GM21367 (cell line): ENCODE measurements at regions not wholly inside any gene's neighbourhood (a gene's known extent, or its start where the extent isn't known, plus 50 kb on each side); places are given as distances from the start of the nearest gene placed in this dataset.

Experiments
- ATAC-seq: cut with Tn5 transposase; IDR thresholded peaks from one replicate; pipeline ENCODE4 v1.9.1; 2021; ENCODE audit not compliant: unreplicated experiment

DNA sequence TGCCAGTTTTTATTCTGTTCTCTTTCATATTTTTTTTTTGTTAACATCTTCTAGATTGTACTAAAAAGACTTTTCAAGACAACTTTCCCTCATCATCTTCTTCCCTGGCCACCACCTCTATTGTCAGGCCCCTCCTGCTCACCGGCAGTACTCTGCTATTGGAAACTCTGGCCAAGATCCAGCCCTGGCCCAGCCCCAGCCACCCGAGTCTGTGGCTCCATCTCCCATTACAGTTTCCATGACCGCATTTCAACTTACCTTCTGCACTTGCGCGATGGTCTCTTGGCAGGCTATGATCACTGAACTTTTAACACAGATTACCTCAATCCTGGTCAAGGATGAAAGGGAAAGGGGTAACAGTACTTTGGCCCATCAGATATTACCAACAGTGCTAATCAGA, 137.7 kb upstream of the POM121L12 start:
- no peak for ATAC-seq

DNA sequence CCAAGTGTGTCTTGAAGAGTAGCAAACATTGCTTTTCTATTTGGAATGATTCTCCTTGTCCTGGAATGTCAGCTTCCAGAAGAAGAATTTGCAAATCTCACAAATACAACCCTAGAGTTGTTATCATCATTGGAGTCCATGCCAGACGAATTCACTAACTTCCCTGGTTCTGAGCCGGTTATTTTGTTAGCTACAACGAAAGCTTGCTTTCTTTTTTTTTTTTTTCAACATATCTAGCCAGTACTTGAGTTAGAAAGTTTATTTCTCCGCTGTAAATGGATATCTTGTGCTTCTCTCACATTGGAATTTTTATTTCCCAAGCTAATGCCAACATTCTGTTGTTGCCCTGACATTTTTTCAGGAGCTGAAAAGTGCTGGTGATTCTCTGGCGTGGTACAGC, 138.1 kb upstream of the POM121L12 start:
- no peak for ATAC-seq

DNA sequence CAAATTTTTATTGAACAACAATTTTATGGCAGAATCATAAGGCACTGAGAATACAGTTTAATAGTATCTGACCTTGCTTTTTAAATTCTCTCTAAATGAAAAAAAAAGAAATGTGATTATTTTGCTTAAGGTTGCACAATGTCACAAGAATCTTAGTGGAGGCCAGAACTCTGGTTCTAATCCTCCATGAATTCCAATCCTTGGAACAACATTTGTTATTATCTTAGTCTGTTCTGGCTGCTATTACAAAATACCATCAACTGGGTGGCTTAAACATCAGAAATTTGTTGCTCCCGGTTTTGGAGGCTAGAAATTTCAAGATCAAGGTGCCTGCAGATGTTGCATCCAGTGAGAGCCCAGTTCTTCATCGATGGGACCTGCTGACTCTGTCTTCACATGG, 158.2 kb upstream of the POM121L12 start:
- ATAC-seq = no peak

DNA sequence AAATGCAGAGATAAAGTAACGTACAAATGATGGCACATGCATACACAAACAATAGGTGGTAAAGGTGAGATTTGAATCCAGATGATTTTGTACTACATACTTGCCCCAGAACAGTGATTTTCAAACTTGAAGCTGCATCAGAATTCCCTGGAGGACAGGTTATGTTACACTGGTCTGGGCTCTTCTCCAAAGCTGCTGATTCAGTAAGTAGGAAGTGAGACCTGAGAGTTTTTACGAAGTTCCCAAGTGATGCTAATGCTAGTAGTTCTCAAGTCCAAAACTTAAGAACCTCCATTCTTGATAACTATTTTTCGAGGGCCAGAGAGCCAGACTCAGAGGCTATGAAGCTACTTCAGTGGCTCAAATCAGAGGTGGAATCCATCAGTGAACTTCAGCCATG, 159.0 kb upstream of the POM121L12 start:
- ATAC-seq = no peak

DNA sequence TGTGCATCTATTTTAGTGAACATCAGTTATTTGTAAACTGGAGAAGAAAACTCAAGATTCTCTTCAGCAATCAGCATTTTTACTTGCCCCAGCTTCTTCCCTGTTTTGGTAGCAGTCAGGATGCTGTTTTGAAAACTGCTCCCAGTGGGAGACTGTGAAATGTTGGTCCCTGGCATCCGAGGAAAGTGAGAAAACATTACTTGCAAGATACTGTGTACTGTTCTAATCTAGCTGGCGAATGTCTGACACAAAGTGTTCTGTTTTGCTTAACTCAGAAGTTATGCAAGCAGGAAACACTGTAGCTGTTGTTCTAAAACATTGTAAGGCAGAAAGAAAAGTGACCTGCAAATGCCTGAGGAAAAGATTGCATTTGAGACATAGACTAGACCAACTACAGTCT, 171.8 kb upstream of the POM121L12 start:
- no peak for ATAC-seq

DNA sequence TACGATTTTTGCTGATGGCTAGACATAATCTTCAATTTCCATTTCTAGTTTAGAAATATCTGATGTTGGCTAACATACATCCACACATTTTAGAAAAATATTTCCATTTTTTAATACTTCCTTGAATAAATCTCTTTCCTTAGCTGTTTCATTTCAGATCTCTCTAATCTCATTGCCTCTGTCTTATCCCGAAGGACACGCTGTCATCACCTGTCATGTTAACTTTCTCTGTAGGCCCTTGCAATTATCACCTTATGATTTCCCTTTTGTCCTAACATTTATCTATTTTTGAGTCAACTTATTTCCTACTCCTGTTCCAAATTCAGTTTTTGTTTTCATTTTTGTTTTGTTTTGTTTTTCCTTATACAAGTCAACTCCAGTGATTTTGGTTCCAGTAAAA, 173.1 kb upstream of the POM121L12 start:
- no peak for ATAC-seq

DNA sequence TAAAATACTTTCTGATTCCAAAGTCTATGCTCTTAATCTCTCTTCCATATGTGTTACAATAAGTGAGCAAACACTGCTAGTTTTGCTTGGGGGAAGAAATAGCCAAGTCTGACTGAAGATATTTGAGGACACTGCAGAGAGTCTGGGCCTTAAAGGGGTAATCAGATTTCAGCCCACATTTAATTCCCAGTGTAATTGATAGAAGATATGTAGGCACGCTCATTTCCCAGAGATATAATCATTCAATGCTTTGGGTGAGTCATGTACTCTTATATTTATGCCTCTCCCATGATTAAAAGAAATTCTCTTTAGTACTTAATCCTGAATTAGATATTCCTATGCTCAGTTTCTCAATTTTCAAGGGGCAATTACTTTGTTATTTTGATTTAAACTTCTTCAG, 178.1 kb upstream of the POM121L12 start:
- no peak for ATAC-seq

DNA sequence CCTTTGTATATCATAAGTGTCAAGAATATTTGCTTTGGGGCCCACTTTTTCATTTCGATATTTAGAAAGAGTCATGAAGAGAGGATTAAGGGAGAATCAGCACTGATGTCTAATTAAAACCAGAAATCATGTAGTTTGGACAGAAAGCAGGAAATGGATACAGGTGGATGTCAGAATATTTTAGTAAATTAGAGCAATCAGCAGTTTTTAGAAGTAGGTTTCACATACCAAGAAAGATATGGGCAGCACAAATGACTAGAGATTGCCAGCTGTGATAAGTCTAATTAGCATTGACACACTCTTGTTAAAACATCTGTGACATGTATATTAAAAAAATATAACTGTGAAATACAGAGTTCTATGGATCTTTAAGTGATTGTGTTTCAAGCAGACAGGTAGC, 180.8 kb upstream of the POM121L12 start:
- ATAC-seq = no peak

DNA sequence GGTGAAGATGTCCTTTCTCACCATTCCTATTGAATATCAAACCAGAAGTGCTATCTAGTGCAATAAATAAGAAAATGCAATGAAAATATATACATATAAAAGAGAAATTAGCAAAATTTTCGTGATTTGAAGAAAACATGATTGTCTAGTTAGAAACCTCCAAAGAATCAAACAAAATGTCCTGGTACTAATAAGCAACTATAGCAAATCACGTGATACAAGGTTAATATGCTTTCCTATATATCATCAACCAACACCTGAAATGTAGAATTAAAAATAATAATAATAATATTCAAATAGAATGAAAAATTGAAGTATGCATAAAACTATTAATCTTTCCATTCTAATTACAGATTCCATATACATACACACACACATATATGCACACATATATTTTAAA, 183.9 kb upstream of the POM121L12 start:
- no peak for ATAC-seq

DNA sequence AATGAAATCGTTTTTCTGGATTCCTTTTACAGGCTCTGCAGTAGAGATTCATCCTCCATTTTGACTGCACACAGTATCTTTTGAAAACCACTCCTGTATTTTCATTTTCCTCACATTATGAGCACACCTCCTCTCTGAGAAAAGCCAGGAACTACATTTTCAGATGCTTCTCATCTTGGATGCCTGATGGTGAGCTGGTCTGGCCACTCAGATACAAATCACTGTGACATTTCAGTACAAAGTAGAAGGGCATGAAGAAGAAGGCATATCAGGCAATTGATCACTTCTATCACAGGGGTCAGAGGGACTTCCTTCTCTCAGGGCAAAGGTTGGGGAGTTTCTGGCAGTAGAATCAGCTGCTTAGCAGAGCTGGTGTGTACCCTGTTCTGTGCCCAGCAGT, 192.0 kb upstream of the POM121L12 start:
- ATAC-seq = no peak

DNA sequence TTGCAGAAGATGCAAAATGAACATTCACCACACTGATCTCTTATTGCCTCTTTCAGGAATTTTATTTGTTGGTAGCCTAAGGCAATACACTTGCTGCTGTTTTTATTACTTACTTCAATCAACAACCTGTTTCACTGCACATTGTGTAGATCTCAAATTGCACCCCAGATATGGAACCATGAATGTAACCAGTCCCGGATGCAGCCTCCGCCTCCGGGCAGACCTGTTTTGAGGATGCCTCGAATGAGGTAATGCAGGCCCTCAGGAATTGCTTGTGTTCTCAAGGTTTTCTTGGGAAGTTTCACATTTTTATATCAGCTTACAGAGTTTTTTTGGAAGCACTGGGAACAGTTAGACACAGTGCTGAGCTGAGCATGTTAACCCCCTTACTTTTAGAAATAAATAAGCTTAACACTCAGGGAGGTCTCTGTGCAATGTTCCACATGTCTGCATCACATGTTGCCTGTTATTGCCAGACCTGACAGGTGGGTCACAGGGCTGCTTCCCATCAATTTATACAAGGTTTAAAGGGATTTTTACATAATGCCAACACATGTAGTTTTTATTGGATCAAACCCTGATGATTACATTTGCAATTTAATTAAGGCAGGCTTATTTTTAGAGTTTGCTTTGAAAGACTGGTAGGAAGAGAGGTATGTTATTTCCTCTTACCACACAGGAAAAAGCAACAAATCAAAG, 193.1 kb upstream of the POM121L12 start:
- ATAC-seq = no peak

DNA sequence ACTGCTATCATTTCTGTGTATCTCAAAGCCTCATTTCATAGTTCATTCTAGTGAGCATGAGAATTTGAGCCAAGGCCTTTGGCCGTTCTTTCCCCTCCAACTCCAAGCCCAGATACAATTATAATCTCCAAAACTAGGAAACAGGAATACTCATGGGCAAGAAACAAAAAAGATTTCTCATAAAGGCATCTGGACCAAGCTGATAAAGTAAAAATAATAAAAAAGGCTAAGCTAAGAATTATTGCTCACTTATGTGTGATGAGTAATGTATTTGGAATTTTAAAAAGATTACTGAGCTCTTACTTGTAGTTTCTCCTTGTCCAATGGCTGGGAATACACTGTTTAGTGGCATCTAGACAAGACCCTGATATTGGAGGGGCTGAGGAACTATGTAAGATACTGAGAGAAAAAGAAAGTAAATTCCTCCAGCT, 196.4 kb upstream of the POM121L12 start:
- ATAC-seq = no peak

DNA sequence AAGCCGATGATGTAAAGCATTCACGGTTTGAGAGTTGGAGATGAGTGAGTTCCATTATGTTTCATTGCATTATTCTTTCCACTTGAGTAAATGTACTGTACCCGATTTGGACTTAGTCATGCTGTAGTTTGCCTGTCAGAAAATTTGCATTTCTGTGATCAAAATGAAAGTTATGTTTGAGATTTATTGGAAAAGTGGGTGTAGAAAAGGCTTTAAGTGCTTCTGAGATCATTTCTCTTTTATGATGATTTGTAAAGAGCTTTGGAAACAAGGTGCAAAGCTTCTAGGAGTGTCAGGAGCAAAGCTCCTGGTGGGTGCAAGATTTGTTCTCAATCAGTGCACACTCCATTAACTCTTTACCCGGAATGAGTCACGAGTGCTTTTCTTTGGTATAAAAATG, 204.1 kb upstream of the POM121L12 start:
- ATAC-seq = no peak

DNA sequence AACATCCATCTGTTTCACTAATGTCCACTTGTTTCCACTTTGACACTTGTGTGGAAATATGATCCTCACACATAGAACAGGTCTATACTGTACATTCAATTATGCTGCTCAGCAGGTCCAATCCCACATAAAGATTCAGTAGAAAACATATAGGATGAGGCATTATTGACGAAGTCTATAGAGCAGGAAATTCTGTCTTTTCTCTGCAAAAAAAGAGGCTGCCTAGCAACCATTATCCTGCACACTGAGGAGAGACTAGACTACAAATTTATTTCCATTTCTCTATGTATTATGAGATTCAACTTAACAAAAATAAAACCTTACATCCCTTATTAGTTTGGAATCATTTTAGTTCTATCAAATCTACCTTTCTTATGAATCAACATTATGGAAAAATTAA, 204.6 kb upstream of the POM121L12 start:
- ATAC-seq = no peak

DNA sequence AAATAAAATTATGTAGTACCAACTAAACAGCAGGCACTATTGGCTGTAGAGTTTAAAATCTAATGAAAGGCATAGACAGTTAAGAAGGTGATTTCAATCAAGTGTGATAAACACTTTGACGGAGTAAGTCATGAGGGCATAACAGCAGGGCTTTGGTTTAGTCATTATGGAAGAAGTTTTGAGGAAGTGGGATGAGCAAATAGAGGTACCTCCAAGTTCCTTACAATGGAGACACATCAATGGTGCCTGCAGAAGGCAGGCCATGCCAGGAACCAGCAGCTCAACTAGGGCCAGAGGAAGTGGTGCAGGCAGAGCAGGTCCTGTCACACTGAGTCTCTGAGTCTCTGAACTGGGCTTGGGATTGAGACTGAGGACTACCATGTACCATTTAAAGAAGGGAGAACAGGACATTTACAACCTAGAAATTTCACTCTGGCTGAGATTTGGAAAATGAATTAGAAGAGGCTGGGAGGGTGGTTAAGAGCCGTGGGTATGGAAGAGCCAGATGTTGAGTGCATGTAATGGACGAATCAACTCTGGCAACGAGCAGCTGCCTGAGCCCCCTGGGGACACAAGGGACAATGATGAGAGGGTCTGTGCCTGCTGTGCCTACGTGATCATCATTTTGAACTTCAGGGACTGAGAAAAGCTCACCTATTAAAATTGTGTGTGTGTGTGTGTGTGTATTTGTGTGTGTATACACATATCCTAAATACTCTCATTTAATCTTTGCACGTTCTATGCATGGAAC, 208.7 kb upstream of the POM121L12 start:
- no peak for ATAC-seq

DNA sequence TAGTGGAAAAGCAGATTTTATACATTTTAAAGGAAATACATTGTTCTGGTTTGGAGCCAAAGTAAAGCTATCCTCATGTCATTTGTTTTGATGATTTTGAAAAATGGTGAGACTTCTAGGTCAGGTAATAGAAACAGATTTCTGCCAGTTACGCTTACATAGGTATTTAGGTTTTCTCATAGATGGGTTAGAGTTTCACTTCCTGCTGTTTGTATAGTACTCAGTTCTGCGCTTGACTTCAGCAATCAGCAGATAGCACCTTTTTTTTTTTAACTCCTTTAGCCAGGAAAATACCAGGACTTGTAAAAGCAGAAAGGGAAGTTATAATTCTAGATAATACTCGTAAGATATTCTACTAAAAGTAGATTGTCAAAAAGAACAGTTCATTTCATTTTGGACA, 209.8 kb upstream of the POM121L12 start:
- no peak for ATAC-seq

DNA sequence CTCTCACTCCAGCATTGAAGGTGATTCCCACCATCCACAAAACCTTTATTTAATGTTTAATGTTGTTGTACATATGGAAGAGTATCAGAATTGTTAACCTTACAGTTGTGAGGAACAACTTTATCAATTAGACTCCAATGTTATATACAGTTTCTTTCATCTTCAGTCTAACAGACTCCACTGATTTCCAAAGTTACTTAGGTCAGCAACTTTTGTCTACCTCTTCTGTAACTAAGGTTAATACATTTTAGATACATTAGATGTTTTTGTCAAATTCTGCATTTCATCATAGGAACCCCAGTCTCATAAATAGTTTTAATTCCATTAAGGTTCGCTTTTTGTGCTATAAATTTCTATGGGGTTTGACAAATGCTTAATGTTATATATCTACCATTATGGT, 223.9 kb upstream of the POM121L12 start:
- no peak for ATAC-seq

DNA sequence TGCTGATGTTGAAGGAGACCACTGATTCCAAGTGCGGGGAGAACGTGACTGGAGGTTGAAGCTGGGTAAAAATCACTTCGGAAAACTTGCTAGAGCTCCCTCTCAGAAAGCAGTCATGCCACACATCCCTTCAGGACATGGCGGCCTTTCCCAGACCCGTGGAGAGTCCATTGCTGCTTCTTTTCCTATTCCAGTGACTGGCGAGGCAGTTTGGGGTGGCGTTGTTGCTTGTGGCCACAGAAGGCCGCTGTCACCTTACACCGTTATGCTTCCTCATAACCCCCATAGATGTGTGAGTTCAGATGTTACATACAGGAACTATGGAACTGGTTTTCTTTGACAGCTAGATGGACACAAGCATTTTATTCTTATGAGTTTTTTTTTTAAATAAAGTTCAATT, 235.6 kb upstream of the POM121L12 start:
- ATAC-seq = no peak

DNA sequence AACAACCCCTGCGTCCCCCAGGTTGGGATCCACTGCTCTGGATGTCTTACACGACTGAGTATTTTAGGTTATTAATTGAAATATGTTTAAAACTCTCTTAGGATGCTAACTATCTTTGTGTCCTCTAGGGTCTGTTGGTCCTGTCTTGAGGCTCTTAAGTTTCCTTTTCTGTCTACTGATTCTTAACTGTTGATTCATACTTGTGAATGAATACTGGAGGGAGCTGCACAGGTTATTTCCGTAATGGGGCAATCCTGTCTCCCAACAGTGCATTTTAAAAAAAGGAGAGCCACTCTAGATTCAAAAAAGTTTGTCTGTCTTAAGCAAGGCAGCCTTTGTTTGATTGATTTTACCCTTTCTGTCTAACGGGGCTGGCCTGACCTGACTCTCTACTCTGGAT, 237.6 kb upstream of the POM121L12 start:
- ATAC-seq = no peak

DNA sequence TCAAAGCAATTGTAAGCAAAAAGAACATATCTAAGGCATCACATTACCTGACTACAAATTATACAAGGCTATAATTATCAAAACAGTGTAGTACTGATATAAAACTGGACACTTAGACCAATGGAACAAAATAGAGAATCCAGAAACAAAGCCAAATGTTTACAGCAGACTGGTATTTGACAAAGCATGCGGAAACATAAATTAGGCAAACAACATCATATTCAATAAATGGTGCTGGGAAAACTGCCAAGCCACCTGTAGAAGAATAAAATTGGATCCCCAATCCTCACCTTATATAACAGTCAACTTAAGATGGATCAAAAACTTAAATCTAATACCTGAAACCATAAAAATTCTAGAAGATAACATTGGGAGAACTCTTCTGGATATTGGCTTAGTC, 240.8 kb upstream of the POM121L12 start:
- no peak for ATAC-seq

DNA sequence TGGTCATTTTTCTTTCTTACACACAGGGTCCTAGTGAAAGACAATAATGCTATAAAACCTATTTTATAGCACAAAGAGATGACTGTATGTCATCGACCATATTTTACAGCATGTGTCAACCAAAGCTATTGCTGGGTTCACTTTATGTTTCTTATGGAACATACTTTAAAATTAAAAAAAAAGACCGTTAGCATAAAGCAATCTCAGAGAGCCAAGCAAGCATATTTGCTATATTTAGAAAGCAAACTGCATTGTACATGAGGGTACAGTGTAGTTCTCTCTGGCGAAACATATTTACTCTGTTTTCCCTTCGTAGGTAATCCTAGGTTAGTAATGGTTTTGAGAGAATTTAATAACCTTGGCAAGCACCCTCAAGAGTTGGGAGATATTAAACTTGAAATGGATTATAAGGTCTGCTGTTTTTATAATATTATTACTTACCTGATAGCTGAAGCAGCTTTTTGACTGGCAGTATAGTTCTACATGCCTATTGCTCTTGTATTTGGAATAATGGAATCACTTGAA, 244.2 kb upstream of the POM121L12 start:
- no peak for ATAC-seq

DNA sequence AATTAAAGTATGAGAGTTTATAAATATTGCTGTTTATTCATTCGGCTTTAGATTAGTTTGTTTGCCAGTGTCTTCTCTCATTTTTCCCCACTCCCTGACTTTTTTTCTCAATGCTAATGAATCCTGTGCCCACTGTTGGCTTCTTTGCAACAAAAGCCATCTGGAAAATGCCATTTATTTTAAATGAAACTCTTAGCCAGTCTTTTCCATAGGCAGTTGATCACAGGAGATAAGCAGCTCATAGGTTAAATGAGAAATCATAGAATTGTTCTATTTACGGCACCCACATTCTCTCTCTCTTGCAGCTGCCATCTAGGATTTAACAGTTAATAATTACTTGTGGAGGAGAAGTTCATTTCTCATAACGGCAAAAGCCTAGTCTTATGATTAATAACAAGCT, 249.3 kb upstream of the POM121L12 start:
- ATAC-seq = no peak

DNA sequence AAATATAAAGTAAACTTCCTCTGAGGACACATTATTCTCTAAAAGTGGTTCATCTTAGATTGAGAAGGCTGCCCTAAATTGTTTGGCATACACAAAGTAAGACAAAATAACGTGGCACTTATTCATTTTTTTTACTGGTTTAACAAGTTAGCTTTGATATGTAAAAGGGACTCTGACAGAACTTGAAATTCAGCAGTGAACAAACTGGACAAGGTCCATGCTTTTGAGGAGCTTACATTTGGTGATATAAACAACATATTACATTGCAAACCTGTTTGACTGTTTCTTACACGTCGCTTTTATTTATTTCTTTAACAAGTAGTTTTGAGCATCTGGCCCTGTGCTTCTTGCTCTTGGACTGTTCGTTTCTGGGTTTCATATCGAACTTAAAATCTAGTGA, 253.1 kb upstream of the POM121L12 start:
- no peak for ATAC-seq
